ENCODE measurements at regions not wholly inside any gene's neighbourhood (a gene's known extent, or its start where the extent isn't known, plus 50 kb on each side); places are given as distances from the start of the nearest gene placed in this dataset.

- TF ChIP-seq CTCF (conservative IDR thresholded peaks at IDR 0.05; ENCODE audit: low read length) (no peak), EZH2phosphoT487 (IDR thresholded peaks at IDR 0.05; ENCODE audit: borderline replicate concordance, low read depth, low read length) (no peak)
Observed at GRCh38 chr3:187983484-187984124, 170.4 kb upstream of the LPP start.
